ENCODE measurements at regions not wholly inside any gene's neighbourhood (a gene's known extent, or its start where the extent isn't known, plus 50 kb on each side); places are given as distances from the start of the nearest gene placed in this dataset.

DNA sequence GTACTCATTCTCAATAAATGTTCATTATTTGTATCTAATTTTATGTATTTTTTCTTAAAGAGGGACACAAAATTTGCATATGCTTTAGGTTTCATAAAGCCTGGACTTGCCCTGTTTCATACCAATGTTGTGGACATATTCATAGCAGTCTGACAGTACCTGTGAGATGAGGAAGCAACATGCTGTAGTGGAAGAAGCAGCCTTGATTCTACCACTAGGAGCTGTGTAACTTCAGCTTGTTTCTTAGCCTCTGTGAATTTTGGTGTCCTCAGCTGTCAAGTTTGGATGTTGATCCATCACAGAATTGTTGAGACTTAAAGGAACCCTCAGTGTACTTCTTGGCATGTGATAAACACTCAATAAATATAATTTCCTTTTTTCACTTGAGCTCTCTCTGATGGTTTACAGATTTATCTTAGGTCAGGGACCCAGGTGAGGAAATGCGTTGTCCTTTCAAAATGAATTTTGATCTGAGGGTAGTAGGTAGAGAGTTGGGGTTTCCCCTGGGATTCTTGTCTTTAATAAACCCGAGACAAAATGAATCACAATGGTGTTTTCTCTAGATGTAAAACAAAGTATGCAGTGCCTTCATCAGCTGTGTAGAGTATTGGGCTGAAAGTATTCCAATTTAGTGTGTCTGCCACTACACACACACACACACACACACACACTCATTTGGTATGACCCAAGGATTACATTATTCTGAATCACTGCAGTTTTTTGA is 152.1 kb downstream of the KCNRG start:
- no peak for ATAC-seq
- TF ChIP-seq ZNF70 (CRISPR knock-in tag; IDR thresholded peaks at IDR 0.05) (no peak), ESRRG (CRISPR knock-in tag; IDR thresholded peaks at IDR 0.05) (no peak), ZNF565 (CRISPR knock-in tag; conservative IDR thresholded peaks at IDR 0.05; ENCODE audit: low read depth) (no peak), PPARA (CRISPR knock-in tag; IDR thresholded peaks at IDR 0.05; ENCODE audit: borderline replicate concordance) (no peak)

DNA sequence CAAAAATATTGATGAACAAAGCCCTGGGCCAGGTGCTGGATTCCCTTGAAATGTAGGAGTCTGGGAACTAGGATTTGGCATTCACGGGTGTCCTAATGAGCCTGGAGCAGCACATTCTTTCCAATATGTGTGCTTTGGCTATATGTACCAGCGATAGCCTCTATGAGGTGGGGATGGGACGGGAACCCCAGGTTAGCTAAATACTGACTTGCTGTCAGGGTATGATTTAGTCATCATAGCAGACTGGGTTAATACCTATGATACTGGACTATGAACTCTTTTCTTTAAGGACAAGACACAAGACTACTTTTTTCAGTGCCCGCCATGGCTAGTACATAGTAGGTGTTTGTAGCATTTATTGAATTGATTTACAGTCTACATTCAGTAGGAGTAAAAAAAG is 152.7 kb downstream of the KCNRG start:
- TF ChIP-seq SNAI2 (CRISPR knock-in tag; IDR thresholded peaks at IDR 0.05): no peak
- TF ChIP-seq, protein P1, sequence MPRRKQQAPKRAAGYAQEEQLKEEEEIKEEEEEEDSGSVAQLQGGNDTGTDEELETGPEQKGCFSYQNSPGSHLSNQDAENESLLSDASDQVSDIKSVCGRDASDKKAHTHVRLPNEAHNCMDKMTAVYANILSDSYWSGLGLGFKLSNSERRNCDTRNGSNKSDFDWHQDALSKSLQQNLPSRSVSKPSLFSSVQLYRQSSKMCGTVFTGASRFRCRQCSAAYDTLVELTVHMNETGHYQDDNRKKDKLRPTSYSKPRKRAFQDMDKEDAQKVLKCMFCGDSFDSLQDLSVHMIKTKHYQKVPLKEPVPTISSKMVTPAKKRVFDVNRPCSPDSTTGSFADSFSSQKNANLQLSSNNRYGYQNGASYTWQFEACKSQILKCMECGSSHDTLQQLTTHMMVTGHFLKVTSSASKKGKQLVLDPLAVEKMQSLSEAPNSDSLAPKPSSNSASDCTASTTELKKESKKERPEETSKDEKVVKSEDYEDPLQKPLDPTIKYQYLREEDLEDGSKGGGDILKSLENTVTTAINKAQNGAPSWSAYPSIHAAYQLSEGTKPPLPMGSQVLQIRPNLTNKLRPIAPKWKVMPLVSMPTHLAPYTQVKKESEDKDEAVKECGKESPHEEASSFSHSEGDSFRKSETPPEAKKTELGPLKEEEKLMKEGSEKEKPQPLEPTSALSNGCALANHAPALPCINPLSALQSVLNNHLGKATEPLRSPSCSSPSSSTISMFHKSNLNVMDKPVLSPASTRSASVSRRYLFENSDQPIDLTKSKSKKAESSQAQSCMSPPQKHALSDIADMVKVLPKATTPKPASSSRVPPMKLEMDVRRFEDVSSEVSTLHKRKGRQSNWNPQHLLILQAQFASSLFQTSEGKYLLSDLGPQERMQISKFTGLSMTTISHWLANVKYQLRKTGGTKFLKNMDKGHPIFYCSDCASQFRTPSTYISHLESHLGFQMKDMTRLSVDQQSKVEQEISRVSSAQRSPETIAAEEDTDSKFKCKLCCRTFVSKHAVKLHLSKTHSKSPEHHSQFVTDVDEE (CRISPR knock-in tag; IDR thresholded peaks at IDR 0.05): no peak
- ATAC-seq: no peak

- TF ChIP-seq ISL1 (CRISPR knock-in tag; IDR thresholded peaks at IDR 0.05): no peak
- no peak for TF ChIP-seq SNAI2 (CRISPR knock-in tag; IDR thresholded peaks at IDR 0.05)
- TF ChIP-seq ZC3H10 (CRISPR knock-in tag; IDR thresholded peaks at IDR 0.05): no peak
- no peak for TF ChIP-seq ESRRG (CRISPR knock-in tag; IDR thresholded peaks at IDR 0.05)
- no peak for TF ChIP-seq PPARA (CRISPR knock-in tag; IDR thresholded peaks at IDR 0.05; ENCODE audit: borderline replicate concordance)
- no peak for TF ChIP-seq RARB (CRISPR knock-in tag; IDR thresholded peaks at IDR 0.05)
- TF ChIP-seq CSRNP3 (CRISPR knock-in tag; IDR thresholded peaks at IDR 0.05): no peak
- no peak for TF ChIP-seq CSDC2 (CRISPR knock-in tag; IDR thresholded peaks at IDR 0.05)
- TF ChIP-seq TOX (CRISPR knock-in tag; IDR thresholded peaks at IDR 0.05; ENCODE audit: borderline replicate concordance): no peak
- no peak for TF ChIP-seq ZFP30 (CRISPR knock-in tag; IDR thresholded peaks at IDR 0.05)
- TF ChIP-seq, protein P2, sequence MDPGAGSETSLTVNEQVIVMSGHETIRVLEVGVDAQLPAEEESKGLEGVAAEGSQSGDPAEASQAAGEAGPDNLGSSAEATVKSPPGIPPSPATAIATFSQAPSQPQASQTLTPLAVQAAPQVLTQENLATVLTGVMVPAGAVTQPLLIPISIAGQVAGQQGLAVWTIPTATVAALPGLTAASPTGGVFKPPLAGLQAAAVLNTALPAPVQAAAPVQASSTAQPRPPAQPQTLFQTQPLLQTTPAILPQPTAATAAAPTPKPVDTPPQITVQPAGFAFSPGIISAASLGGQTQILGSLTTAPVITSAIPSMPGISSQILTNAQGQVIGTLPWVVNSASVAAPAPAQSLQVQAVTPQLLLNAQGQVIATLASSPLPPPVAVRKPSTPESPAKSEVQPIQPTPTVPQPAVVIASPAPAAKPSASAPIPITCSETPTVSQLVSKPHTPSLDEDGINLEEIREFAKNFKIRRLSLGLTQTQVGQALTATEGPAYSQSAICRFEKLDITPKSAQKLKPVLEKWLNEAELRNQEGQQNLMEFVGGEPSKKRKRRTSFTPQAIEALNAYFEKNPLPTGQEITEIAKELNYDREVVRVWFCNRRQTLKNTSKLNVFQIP (CRISPR knock-in tag; IDR thresholded peaks at IDR 0.05; ENCODE audit: borderline replicate concordance, low read depth): no peak
- TF ChIP-seq ZNF8 (CRISPR knock-in tag; IDR thresholded peaks at IDR 0.05): no peak
- TF ChIP-seq, protein P1 (CRISPR knock-in tag; IDR thresholded peaks at IDR 0.05): no peak
- TF ChIP-seq GLIS3 (CRISPR knock-in tag; IDR thresholded peaks at IDR 0.05): no peak
- no peak for TF ChIP-seq BACH2 (CRISPR knock-in tag; IDR thresholded peaks at IDR 0.05; ENCODE audit: borderline replicate concordance)
- TF ChIP-seq ARNTL (CRISPR knock-in tag; IDR thresholded peaks at IDR 0.05; ENCODE audit: borderline replicate concordance, low read depth): no peak
- TF ChIP-seq CREB5 (CRISPR knock-in tag; IDR thresholded peaks at IDR 0.05; ENCODE audit: low read depth): no peak
- no peak for TF ChIP-seq OSR1 (CRISPR knock-in tag; IDR thresholded peaks at IDR 0.05)
- no peak for TF ChIP-seq ZFP3 (CRISPR knock-in tag; IDR thresholded peaks at IDR 0.05)
- TF ChIP-seq ZNF565 (CRISPR knock-in tag; conservative IDR thresholded peaks at IDR 0.05; ENCODE audit: low read depth): no peak
- no peak for ATAC-seq
These were observed 153.5 kb downstream of the KCNRG start for GRCh38 chr13:50168786-50169185.

Data from SK-N-SH treated with all-trans-retinoic acid at 6 μM for 48 hours (cell line).